CD14-positive monocyte (primary cell): ENCODE measurements at regions not wholly inside any gene's neighbourhood (a gene's known extent, or its start where the extent isn't known, plus 50 kb on each side); places are given as distances from the start of the nearest gene placed in this dataset.

Source experiments
- DNase-seq, 3 donors: peaks; one replicate each; pipeline ENCODE4 v3.0.0-alpha.2; 2011 to 2022
- H2AFZ ChIP-seq: 2 replicates; pipeline ENCODE4 v1.6.0; 2012; ENCODE audit warnings: mild to moderate bottlenecking, low read depth, low read length, inconsistent platforms; ENCODE audit not compliant: insufficient read depth, poor library complexity, severe bottlenecking
- H3K27ac ChIP-seq, 2 donors: 1 replicate in 1 of 2; 2 replicates in 1 of 2; pipeline ENCODE4 v1.5.1; 2012 to 2013; ENCODE audit warnings: low read length in 2 of 2, control low read depth in 1 of 2, inconsistent platforms in 1 of 2, low read depth in 1 of 2, mild to moderate bottlenecking in 1 of 2
- H3K27me3 ChIP-seq, 2 donors: one replicate each; pipeline versions ENCODE4 v1.6.0 to v1.6.1; 2011 to 2013; ENCODE audit warnings: low read length in 2 of 2; ENCODE audit not compliant: control insufficient read depth in 2 of 2, insufficient read depth in 2 of 2
- H3K36me3 ChIP-seq, 2 donors: replicated peaks in 1 of 2; 1 replicate in 1 of 2; 2 replicates in 1 of 2; pipeline versions ENCODE4 v1.5.1 to v1.6.1; 2012 to 2013; ENCODE audit warnings: low read length in 2 of 2, control low read depth in 1 of 2, inconsistent platforms in 1 of 2, mild to moderate bottlenecking in 1 of 2; ENCODE audit not compliant: insufficient read depth in 2 of 2, control insufficient read depth in 1 of 2
- H3K4me1 ChIP-seq, 2 donors: 1 replicate in 1 of 2; 2 replicates in 1 of 2; pipeline versions ENCODE4 v1.5.1 to v1.6.1; 2012 to 2013; ENCODE audit warnings: low read length in 2 of 2, control low read depth in 1 of 2, inconsistent platforms in 1 of 2, mild to moderate bottlenecking in 1 of 2, moderate library complexity in 1 of 2; ENCODE audit not compliant: insufficient read depth in 2 of 2, control insufficient read depth in 1 of 2
- H3K4me2 ChIP-seq: replicated peaks from 2 replicates; pipeline ENCODE3; 2012; ENCODE audit warnings: low read length, moderate library complexity, mild to moderate bottlenecking; ENCODE audit not compliant: poor library complexity, severe bottlenecking; ENCODE audit errors: extremely low read depth
- H3K4me3 ChIP-seq, 3 experiments: fragments of 200-600 bp in 1 of 3; sonication (generic) in 1 of 3; replicated peaks in 1 of 3; 1 replicate in 2 of 3; 2 replicates in 1 of 3; pipeline ENCODE4 v1.5.1; 2011 to 2013; ENCODE audit warnings: low read length in 3 of 3, mild to moderate bottlenecking in 3 of 3, control low read depth in 2 of 3, low read depth in 2 of 3, inconsistent platforms in 1 of 3, moderate library complexity in 1 of 3
- H3K79me2 ChIP-seq: 2 replicates; pipeline ENCODE4 v1.6.0; 2012; ENCODE audit warnings: mild to moderate bottlenecking, control low read depth, inconsistent platforms, low read length, moderate library complexity; ENCODE audit not compliant: insufficient read depth
- H3K9ac ChIP-seq: 2 replicates; pipeline ENCODE4 v1.6.0; 2017; ENCODE audit warnings: low read length, mild to moderate bottlenecking; ENCODE audit not compliant: insufficient read depth, poor library complexity, severe bottlenecking
- H3K9me3 ChIP-seq, 2 donors: replicated peaks in 1 of 2; 1 replicate in 1 of 2; 2 replicates in 1 of 2; pipeline versions ENCODE4 v1.5.1 to v1.6.1; 2012 to 2013; ENCODE audit warnings: low read length in 2 of 2, control low read depth in 1 of 2; ENCODE audit not compliant: control insufficient read depth in 1 of 2, insufficient read depth in 1 of 2
- H4K20me1 ChIP-seq: 2 replicates; pipeline ENCODE4 v1.6.0; 2012; ENCODE audit warnings: mild to moderate bottlenecking, low read length, control low read depth, moderate library complexity; ENCODE audit not compliant: insufficient read depth
- H3K27ac Mint-ChIP-seq, 7 donors: one replicate each; pipeline ENCODE4 v1.8.0; 2020; ENCODE audit warnings: mild to moderate bottlenecking in 7 of 7, mixed read lengths in 7 of 7, moderate library complexity in 6 of 7, inconsistent platforms in 2 of 7
- H3K27me3 Mint-ChIP-seq, 3 donors: one replicate each; pipeline ENCODE4 v1.8.0; 2021 to 2022; ENCODE audit warnings: low read depth in 3 of 3, mild to moderate bottlenecking in 3 of 3, mixed read lengths in 3 of 3, moderate library complexity in 3 of 3, inconsistent platforms in 1 of 3
- H3K36me3 Mint-ChIP-seq, 2 donors: one replicate each; pipeline ENCODE4 v1.8.0; 2020; ENCODE audit warnings: mixed read lengths in 2 of 2, inconsistent platforms in 1 of 2, mild to moderate bottlenecking in 1 of 2
- H3K4me1 Mint-ChIP-seq: one replicate; pipeline ENCODE4 v1.8.0; 2020; ENCODE audit warnings: mild to moderate bottlenecking, mixed read lengths
- H3K4me3 Mint-ChIP-seq, 2 donors: one replicate each; pipeline ENCODE4 v1.8.0; 2020; ENCODE audit warnings: mild to moderate bottlenecking in 2 of 2, mixed read lengths in 2 of 2, moderate library complexity in 1 of 2
- H3K9me3 Mint-ChIP-seq, 7 donors: one replicate each; pipeline ENCODE4 v1.8.0; 2020 to 2022; ENCODE audit warnings: mixed read lengths in 7 of 7, mild to moderate bottlenecking in 6 of 7, moderate library complexity in 6 of 7, inconsistent platforms in 2 of 7
- WGBS: methylation state at CpG from one replicate; pipeline ENCODE4 v1.1.5; 2013; ENCODE audit warnings: missing lambda C conversion rate; ENCODE audit not compliant: insufficient coverage; 5-methylcytosine and 5-hydroxymethylcytosine counted together
- intact Hi-C, 2 donors: fragments of 100-400 bp; cut with micrococcal nuclease; formaldehyde crosslinking; loops; one replicate each; pipeline versions ENCODE4 v1.15.0 to v1.15.1; 2023
- TF ChIP-seq, protein P1 (sequence below): fragments of 200-600 bp; IDR thresholded peaks from one replicate; pipeline ENCODE4 v1.8.0; 2022; ENCODE audit warnings: antibody characterized with exemption, mild to moderate bottlenecking

DNA sequence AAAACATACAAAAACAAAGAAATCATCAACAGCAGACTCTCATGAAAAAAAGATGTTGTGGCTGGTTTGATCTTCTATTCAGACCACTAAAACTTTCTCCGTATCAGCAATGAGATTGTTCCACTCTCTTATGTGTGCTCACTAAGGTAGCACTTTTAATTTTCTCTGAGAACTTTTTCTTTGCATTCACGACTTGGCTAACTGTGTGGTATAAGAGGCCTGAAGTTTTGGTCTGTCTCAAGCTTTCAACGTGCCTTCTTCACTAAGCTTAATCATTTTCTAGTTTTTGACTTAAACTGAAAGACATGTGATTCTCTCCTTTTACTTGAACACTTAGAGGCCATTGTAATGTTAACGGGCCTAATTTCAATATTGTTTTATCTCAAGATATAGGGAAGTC lies 1231.6 kb downstream of the SORCS3 start:
- TF ChIP-seq, protein P1, sequence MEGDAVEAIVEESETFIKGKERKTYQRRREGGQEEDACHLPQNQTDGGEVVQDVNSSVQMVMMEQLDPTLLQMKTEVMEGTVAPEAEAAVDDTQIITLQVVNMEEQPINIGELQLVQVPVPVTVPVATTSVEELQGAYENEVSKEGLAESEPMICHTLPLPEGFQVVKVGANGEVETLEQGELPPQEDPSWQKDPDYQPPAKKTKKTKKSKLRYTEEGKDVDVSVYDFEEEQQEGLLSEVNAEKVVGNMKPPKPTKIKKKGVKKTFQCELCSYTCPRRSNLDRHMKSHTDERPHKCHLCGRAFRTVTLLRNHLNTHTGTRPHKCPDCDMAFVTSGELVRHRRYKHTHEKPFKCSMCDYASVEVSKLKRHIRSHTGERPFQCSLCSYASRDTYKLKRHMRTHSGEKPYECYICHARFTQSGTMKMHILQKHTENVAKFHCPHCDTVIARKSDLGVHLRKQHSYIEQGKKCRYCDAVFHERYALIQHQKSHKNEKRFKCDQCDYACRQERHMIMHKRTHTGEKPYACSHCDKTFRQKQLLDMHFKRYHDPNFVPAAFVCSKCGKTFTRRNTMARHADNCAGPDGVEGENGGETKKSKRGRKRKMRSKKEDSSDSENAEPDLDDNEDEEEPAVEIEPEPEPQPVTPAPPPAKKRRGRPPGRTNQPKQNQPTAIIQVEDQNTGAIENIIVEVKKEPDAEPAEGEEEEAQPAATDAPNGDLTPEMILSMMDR = no peak
- WGBS = no CpG with 5 or more reads among the region's 4 CpGs

DNA sequence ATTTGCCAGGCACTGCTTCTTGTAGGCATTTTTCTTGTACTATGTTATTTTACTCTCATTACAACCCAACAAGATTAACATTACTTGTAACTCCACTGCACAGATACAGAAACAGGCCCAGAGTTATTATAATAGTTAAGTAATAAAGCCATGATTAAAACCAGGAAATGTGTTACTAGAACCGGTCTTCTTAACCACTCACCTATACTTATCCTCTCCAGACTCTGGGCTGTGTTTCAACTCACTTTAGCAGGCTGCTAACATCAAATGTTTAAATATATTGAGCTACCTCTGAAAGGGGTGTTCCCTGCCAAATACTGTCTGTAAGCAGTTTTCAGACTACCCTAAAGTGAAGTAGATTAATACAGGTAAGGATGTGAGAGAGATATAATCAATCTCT lies 1227.8 kb downstream of the SORCS3 start:
- Mint-ChIP-seq H3K36me3 (no peaks in the 10 kb centered on the region), H3K27ac (no peak overlapping the region), H3K9me3 (peaks cover 0 to 14% (median 1%) of the 10 kb centered on the region in 7 donors), H3K27me3 (peaks cover 0 to 2% (median 0%) of the 10 kb centered on the region in 3 donors), H3K4me3 (no peak overlapping the region), H3K4me1 (no peaks in the 10 kb centered on the region)
- Histone ChIP-seq H4K20me1 (no peaks in the 10 kb centered on the region), H3K27me3 (no peaks in the 10 kb centered on the region), H3K4me3 (no peak overlapping the region), H3K36me3 (no peaks in the 10 kb centered on the region), H3K27ac (no peak overlapping the region), H3K9ac (no peak overlapping the region), H3K4me1 (no peaks in the 10 kb centered on the region), H3K9me3 (peaks cover 0 to 4% of the 10 kb centered on the region in 2 donors), H3K79me2 (no peaks in the 10 kb centered on the region), H3K4me2 (no peak overlapping the region), H2AFZ (no peak overlapping the region)
- intact Hi-C loops = no loop called here
- no peak for DNase-seq
- no CpG with 5 or more reads among the region's 1 CpG for WGBS
- TF ChIP-seq, protein P1 = no peak

More for the DNA sequence above, 1231.6 kb downstream of the SORCS3 start:
- H3K36me3 ChIP-seq = no peaks in the 10 kb centered on the region
- Mint-ChIP-seq H3K9me3 (peaks cover 1 to 23% (median 4%) of the 10 kb centered on the region in 7 donors), H3K36me3 (no peaks in the 10 kb centered on the region), H3K27me3 (peaks cover 0 to 2% (median 0%) of the 10 kb centered on the region in 3 donors), H3K4me3 (no peak overlapping the region), H3K27ac (no peak overlapping the region), H3K4me1 (no peaks in the 10 kb centered on the region)
- H3K27ac ChIP-seq = no peak overlapping the region
- no peak for DNase-seq
- no peak overlapping the region for H3K4me3 ChIP-seq
- no peak overlapping the region for H3K9ac ChIP-seq
- H3K4me1 ChIP-seq = no peaks in the 10 kb centered on the region
- intact Hi-C loops = no loop called here
- H2AFZ ChIP-seq = no peak overlapping the region
- H3K4me2 ChIP-seq = no peak overlapping the region
- H3K79me2 ChIP-seq = no peaks in the 10 kb centered on the region
- H4K20me1 ChIP-seq = no peaks in the 10 kb centered on the region
- peaks cover 0 to 4% of the 10 kb centered on the region in 2 donors for H3K9me3 ChIP-seq
- no peaks in the 10 kb centered on the region for H3K27me3 ChIP-seq
